ENCODE measurements at regions not wholly inside any gene's neighbourhood (a gene's known extent, or its start where the extent isn't known, plus 50 kb on each side); places are given as distances from the start of the nearest gene placed in this dataset.

GRCh38 chr2:59322870-59323269, 1081.7 kb upstream of the FANCL start:
- DNase-seq (ENCODE audit: low read depth), result no peak

- no peak for DNase-seq (ENCODE audit: low read depth)
These were observed 1080.9 kb upstream of the FANCL start for GRCh38 chr2:59322005-59322404.

GRCh38 chr2:59314031-59314766, 1073.1 kb upstream of the FANCL start:
- DNase-seq (ENCODE audit: low read depth), result peak; percentile 2

- no peak for DNase-seq (ENCODE audit: low read depth)
These were observed 1072.1 kb upstream of the FANCL start for GRCh38 chr2:59312967-59313940.

- DNase-seq (ENCODE audit: low read depth), result no peak
These were observed 1070.9 kb upstream of the FANCL start for GRCh38 chr2:59312029-59312428.

GRCh38 chr2:59308108-59308507, 1067.0 kb upstream of the FANCL start:
- no peak for DNase-seq (ENCODE audit: low read depth)

GRCh38 chr2:59307196-59307595, 1066.1 kb upstream of the FANCL start:
- no peak for DNase-seq (ENCODE audit: low read depth)

- no peak for DNase-seq (ENCODE audit: low read depth)
These were observed 1062.1 kb upstream of the FANCL start for GRCh38 chr2:59303272-59303671.

GRCh38 chr2:59302683-59303082, 1061.6 kb upstream of the FANCL start:
- DNase-seq (ENCODE audit: low read depth), result no peak

GRCh38 chr2:59301466-59302402, 1060.6 kb upstream of the FANCL start:
- peak; percentile 20 for DNase-seq (ENCODE audit: low read depth)

GRCh38 chr2:59297816-59298215, 1056.7 kb upstream of the FANCL start:
- DNase-seq (ENCODE audit: low read depth), result no peak

GRCh38 chr2:59296279-59296678, 1055.2 kb upstream of the FANCL start:
- no peak for DNase-seq (ENCODE audit: low read depth)

GRCh38 chr2:59295524-59296162, 1054.5 kb upstream of the FANCL start:
- DNase-seq (ENCODE audit: low read depth), result no peak

- no peak for DNase-seq (ENCODE audit: low read depth)
These were observed 1047.6 kb upstream of the FANCL start for GRCh38 chr2:59288771-59289170.

- no peak for DNase-seq (ENCODE audit: low read depth)
These were observed 1041.4 kb upstream of the FANCL start for GRCh38 chr2:59282374-59283057.

- DNase-seq (ENCODE audit: low read depth), result no peak
These were observed 1036.5 kb upstream of the FANCL start for GRCh38 chr2:59277671-59278070.

GRCh38 chr2:59276917-59277316, 1035.8 kb upstream of the FANCL start:
- DNase-seq (ENCODE audit: low read depth), result no peak

- no peak for DNase-seq (ENCODE audit: low read depth)
These were observed 1034.9 kb upstream of the FANCL start for GRCh38 chr2:59276033-59276432.

GRCh38 chr2:59266453-59266852, 1025.3 kb upstream of the FANCL start:
- DNase-seq (ENCODE audit: low read depth), result no peak

GRCh38 chr2:59259913-59260312, 1018.8 kb upstream of the FANCL start:
- no peak for DNase-seq (ENCODE audit: low read depth)

- no peak for DNase-seq (ENCODE audit: low read depth)
These were observed 1015.2 kb upstream of the FANCL start for GRCh38 chr2:59256290-59256689.

Data from CMK (cell line).